ENCODE measurements at regions not wholly inside any gene's neighbourhood (a gene's known extent, or its start where the extent isn't known, plus 50 kb on each side); places are given as distances from the start of the nearest gene placed in this dataset.

DNA sequence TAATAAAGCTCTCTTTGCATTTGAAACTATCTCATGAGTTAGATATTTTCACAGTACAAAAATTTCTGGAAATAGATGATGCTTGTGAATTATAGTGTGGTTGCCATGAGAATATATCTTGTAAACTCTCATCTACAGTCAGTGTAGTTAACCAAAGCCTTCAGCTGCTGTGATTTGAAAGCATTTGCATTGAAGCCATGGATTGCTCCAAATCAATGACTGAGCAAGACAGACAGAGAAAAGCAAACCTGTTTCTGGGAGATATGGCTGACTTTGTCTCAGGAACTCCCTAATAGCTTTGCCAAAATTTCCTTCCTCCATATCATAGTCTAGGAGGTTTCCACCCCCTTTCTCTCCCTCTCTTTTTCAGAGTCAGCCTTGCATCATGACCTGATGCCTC lies 955.3 kb downstream of the REEP3 start:
- intact Hi-C loops (cut with DNase I): no loop called here
- no peak for DNase-seq (ENCODE audit: low spot score)

DNA sequence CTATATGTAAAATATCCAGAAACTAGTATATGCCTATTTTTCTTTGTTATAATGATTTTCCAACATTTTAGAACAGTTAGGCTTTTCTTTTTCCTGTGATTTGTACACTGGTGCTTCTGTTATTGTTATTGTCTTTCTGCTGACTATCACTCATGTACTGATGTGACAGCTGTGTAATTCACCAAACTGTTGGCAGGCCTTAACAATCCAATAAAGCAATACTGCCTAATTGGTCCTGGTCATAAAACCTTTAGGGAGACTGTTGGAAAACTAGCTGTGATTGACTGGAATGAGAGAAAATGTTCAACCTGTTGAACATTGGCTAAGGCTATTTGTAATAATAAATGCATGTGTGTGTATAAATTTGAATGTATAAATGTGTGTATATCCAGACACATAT lies 956.6 kb downstream of the REEP3 start:
- intact Hi-C loops (cut with DNase I): no loop called here
- no peak for DNase-seq (ENCODE audit: low spot score)

DNA sequence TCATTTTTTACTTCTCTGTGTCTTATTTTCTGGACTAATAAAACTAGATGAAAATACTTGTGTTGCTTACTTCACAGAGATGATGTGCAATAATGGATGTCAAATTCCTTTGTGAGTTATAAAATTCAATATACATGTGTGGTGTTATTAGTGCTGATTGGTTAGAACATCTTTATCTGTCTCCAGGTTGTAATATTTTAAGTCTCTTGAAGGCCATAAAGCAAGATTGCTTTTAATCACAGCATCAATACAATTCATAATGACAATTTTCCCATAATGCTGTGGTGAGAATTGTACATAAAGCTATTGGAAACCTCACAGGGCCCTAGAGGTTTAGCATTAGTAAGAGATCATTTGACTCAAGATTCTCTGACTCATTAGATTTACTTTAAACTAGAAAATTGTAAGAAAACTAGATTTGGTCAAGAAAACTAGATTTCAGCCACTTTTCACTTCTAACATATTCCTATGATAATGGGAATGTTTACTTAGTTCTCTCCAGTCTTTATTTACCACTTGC lies 963.7 kb downstream of the REEP3 start:
- intact Hi-C loops (cut with DNase I): no loop called here
- DNase-seq (ENCODE audit: low spot score): no peak

DNA sequence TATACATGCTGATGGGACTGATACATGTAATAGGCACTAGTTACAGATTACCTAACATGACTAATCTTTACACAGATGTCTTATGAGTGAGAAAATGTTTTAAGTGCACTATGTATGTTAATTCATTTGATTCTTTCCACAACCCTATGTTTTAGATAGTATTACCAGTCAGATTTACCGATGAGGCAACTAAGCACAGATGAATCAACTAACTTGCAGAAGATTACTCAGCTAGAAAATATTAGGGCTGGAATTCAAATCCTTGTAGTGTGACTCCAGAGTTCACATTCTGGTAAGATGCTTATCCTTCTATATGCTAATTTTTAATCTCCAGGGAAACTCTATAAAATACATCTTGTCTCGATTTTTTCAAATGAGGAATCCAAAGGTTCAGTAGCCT lies 964.9 kb downstream of the REEP3 start:
- DNase-seq (ENCODE audit: low spot score): no peak
- intact Hi-C loops (cut with DNase I): no loop called here

DNA sequence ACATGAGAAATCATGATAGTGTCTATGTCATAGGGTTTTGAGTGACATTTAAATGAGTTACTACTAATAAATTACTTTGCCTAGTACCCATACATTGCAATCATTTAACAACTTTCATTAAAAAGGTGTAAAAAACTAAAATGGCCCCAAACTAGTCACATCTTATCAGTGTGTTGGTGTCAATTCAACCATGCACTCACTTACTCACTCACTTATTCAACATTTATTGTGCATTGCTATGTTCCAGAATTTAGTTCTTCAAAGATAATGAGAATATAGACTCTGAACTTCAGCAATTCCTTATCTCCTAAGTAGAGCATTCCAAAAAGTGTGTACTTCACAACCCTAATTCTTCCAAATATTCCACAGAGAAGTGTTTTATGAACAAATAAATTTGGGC lies 965.7 kb downstream of the REEP3 start:
- DNase-seq (ENCODE audit: low spot score): no peak
- intact Hi-C loops (cut with DNase I): no loop called here

DNA sequence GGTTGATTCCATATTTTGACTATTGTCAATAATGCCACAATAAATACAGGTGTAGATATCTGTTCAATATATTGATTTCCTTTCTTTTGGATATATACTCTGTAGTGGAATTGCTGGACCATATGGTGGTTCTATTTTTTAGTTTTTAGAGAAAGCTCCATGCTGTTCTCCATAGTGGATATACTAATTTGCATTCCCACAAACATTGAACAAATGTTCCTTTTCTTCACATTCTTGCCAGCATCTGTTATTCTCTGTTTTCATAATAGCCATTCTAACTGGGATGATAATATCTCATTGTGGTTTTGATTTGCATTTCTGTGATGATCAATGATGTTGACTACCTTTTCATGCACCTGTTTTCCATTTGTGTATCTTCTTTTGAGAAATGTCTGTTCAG lies 973.7 kb downstream of the REEP3 start:
- intact Hi-C loops (cut with DNase I): no loop called here
- DNase-seq (ENCODE audit: low spot score): no peak

DNA sequence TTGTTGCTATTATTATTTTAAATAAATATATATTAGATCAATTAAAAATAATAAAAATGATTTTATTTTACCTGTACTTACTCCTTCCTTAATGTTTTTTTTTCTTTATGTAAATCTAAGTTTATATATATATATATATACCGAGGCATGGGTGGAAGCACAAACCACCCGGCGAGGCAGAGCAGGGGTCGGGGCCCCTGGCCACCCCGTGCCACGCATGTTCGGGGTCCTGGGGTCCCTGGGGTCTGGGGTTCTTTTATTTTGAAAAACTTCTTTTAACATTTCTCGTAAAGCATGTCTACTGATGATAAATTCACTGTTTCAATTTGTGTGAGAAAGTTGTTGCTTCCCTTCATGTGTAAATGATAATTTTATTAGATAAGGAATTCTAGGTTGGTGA lies 976.1 kb downstream of the REEP3 start:
- no peak for DNase-seq (ENCODE audit: low spot score)
- intact Hi-C loops (cut with DNase I): no loop called here

DNA sequence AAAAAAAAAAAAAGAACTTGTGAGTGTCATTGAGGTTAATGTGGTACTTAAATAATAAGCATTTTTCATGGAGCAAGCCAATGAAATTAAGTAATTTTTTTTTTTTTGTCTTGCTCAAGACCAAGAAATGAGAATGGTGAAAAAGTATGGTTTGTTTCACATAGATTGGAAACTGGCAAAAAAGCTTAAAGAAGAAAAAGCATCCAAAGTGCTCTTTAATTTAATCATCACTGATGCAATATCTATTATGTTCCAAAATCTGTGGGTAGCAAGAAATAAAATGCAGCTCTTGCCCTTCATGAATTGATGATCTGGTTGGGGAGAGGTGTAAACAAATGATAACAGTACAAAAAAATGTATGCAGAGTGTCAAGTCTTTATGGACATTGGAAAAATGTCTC lies 980.6 kb downstream of the REEP3 start:
- DNase-seq (ENCODE audit: low spot score): no peak
- intact Hi-C loops (cut with DNase I): no loop called here

DNA sequence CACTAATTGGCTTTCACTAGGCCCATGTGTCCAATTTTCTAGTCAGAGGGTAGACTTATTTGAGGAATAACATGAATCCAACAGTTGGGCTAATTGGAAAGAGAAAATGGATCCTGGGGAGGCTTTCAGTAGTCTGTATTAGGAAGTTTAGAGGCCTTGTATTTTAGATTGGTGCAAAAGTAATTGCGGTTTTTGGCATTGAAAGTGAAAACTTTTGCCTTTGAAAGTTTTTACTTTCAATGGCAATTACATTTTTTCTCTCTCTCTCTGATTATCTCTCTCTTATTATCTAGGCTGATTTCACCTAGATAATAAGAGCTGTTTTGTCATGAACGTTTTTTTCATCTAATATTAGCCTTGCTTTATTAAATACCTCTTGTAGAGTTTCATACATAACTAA lies 981.7 kb downstream of the REEP3 start:
- intact Hi-C loops (cut with DNase I): no loop called here
- no peak for DNase-seq (ENCODE audit: low spot score)

DNA sequence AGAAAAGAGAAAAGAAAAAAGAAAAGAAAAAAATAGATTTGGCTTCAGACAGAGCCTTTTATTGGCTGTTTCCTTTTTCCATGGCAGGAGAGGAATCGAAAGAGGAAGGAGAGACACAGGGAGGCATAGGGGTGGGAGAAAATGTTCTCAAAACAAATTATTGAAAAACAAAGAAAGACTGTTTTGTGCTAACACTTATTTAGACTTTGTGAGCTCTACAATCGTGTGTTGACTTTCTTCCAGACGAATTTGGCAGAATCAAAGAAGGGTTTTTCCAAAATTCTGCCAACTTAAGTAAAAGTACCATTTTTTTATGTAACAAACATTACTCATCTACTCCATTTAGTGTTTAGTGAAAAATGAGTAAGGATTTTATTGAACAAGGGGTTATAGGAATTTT lies 982.2 kb downstream of the REEP3 start:
- intact Hi-C loops (cut with DNase I): no loop called here
- no peak for DNase-seq (ENCODE audit: low spot score)

DNA sequence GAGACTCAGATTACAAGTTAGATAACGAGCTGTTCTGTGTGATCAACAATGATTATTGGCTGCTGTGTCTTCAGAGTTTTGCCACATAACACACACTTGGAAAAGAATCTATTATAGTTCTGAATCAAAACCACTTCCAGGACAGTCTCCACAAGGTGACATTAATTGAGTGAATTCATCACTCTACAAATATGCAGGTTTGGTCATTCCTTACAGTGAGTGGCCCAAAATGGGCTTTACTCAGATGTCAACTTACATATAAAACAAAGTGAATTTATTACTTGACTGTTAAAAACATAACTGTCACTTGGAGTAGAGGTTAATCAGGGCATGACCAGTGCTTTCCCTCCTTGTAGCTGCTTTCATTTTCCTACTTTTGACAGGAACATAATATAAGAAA lies 984.3 kb downstream of the REEP3 start:
- intact Hi-C loops (cut with DNase I): no loop called here
- DNase-seq (ENCODE audit: low spot score): no peak

DNA sequence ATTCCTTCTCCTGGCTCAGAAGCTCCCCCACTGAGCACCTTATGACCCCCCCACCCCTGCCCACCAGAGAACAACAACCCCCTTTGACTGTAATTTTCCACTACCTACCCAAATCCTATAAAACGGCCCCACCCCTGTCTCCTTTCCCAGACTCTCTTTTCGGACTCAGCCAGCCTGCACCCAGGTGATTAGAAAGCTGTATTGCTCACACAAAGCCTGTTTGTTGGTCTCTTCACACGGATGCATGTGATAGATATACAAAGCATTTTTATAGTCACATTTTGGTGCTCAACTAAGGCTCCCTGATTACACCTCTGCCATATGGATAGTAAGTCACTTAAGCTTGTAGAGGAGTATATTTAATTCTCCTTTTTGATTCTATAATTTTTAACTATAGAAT lies 985.8 kb downstream of the REEP3 start:
- DNase-seq (ENCODE audit: low spot score): no peak
- intact Hi-C loops (cut with DNase I): no loop called here

DNA sequence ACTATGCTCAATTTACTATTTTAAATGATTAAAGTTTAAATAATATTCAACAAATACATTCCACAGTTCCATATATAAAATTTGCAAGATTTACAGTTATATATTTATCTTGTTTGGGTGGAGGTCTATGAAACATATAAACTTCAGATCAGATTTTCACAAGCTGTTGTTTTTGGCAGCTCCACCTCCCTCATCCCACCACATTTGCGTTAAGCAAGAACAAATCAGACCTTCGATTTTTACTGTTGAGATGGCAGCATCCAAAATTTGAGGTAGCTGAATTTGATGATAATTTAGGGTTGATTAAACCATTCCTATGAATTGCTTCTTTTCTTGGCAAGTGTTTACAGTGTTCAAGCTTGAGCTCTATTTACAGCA lies 986.4 kb downstream of the REEP3 start:
- intact Hi-C loops (cut with DNase I): no loop called here
- no peak for DNase-seq (ENCODE audit: low spot score)

DNA sequence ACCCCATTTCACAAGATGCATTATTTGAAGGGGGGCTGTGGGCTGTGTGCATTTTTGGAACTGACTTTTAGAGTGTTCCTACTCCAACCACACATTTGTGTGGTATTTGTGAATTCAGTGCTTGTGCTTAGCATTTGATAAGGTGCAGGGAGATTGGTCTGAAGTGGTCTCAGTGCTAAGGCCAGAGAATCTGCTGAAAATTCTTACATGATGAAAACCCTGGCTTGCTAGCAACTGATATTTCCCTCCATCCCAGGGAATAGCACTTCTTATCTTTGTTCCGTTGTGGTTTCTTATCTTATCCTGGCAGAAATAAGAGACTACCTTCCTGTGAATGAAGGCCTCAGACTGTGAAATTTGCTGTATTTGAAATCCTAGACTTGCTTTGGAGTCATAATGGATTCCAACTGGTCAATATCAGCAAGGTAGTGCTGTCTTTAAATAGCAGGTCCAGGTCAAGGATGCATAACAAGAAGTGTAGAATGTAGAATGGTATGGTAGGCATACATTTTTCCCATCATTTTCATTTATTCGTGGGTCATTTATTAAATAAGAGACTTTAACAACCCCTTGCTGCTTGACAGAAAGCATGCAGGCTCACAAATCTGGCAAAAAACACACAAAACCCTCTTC lies 986.9 kb downstream of the REEP3 start:
- DNase-seq (ENCODE audit: low spot score): no peak

DNA sequence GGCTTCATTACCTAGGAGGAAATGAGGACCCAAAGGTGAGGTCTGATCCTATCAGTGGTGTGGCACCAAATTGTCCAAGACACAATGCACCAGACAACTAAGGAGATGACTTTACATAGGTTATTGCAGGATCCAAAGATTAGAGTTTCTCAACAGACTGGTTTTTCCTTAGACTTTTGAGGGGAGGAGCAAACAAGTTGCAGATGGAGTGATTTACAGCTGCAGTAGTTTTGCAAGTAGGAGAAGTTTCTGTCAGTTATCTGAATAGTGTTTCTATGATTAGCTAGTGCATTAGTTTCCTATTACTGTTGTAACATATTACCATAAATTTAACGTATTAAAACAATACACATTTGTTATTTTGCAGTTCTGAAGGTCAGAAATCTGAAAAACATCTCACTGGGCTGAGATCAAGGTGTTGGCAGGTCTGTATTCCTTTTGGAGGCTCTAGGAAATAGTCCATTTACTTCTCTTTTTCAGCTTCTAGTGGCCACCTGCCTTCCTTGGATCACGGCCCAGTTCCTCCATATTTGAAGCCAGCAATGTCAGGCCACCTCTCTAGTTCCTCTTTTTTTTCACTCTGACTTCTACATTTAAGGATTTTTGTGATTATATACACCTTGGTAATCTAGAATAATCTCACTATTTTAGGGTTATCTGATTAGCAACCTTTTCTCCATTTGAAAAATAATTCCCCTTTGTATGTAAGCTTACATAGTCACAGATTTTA lies 994.9 kb downstream of the REEP3 start:
- DNase-seq (ENCODE audit: low spot score): no peak
- intact Hi-C loops (cut with DNase I): no loop called here

More for the DNA sequence above, 986.9 kb downstream of the REEP3 start:
- intact Hi-C loops (cut with DNase I): no loop called here

DNA sequence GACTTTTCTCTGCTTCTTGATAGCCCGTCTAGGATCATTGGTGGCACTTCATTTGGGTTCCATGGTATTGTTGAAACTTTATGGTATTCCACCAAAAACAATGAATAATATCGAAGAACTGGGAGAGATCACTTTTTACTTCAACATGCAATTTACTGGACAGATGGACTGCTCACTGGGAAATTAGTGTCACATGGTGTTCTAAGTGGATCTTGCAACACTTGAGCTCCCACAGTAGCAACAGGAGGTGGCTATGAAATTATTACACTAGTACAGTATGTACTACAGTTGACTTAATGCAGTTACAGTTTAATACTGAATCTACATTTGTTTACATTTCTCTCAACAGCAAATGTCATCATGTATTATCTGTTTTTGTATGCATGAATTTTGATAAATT lies 997.3 kb downstream of the REEP3 start:
- no peak for DNase-seq (ENCODE audit: low spot score)
- intact Hi-C loops (cut with DNase I): no loop called here

DNA sequence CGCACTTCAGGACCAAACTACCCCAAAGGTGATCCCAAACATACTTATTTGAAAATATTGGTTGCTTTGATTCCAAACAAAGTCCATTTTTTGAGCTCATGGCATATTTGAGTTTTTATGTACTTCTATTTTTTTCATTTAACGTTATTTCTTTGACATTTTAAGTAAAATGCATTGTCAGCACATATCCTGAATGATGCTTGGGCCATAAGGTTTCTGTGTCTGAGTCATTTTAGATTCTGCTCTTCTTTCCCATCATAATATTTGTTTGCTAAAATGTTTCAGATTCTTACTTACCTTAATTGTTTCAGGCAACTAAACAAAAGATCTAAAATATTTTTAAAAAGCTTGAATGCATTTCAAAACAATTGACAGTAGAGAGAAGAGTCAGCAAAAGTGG lies 998.2 kb downstream of the REEP3 start:
- intact Hi-C loops (cut with DNase I): no loop called here
- DNase-seq (ENCODE audit: low spot score): no peak

DNA sequence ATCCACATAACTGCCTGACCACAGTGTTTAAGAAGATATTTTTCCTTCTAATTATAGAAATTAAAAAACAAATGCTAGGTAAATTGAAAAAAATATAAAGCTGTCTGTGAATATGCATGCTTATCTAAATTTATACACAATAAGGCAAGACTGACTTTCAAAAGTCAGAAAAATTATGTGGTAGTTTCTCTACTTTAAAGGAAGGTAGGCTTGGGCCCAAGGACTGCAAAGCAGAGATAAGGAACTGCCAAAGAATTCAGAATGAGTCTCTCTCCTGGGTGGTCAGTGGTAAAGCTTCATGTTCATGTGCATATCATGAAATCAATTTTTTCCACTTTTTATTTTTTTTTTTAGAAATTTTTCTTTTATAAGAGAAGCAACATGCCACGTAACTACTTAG lies 998.6 kb downstream of the REEP3 start:
- intact Hi-C loops (cut with DNase I): no loop called here
- no peak for DNase-seq (ENCODE audit: low spot score)

DNA sequence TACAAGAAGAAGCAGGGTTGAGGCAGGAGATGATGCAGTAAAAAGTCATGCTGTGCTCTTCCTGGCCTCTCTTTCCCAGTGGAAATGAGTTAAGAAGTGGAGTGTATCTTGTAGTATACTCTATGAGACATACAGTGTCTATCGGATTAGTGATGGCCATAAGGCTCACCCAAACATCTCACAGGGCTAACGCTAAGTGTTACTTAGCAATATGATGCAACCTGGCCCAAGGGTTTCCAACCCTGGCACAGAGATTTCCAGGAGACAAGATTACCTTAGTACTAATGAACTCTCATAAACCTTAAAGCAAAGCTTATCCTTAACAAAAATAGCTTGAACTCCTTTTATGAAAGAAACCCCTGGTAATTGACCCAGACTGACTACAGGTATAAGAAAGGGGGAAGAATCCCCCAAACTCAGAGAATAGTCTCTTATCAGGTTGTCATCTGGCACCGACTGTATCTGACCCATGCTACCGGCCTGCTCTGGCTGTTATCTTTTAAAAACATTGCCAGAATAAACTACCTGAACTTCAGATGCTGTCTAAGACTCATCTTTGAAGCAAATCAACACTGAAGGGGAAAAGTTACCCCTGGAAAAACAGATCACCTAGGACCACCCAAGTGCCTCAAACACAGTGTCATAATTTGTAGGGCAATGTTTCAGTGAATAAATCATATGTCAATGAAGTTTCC lies 1002.0 kb downstream of the REEP3 start:
- no peak for DNase-seq (ENCODE audit: low spot score)
- intact Hi-C loops (cut with DNase I): no loop called here

DNA sequence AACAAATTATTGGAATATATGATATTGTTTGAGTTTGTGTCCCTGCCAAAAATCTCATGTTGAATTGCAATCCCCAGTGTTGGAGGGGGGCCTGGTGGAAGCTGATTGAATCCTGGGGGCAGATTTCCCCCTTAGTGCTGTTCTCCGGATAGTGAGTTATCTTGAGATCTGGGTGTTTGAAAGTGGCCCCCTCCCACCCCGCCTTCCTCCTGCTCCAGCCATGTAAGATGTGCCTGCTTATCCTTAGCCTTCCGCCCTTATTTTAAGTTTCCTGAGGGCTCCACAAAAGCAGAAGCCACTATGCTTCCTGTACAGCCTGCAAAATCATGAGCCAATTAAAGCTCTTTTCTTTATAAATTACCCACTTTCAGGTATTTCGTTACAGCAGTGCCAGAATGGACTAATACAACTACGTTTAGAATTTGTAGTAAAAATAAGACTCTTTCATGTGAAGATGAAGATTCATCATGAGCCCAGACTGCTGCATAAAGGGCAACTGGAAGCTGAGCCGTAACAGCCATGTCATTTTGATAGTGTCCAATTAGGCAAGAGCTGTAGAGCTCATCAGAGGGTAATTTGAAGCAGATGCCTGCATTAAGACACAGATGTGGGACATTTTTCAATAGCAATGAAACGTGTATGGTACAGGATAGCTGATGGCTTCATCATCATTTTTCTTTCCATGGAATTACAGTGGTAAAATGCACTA lies 1007.2 kb downstream of the REEP3 start:
- no peak for DNase-seq (ENCODE audit: low spot score)
- intact Hi-C loops (cut with DNase I): no loop called here
